RWPE1 (cell line): ENCODE measurements at regions not wholly inside any gene's neighbourhood (a gene's known extent, or its start where the extent isn't known, plus 50 kb on each side); places are given as distances from the start of the nearest gene placed in this dataset.
A peak's percentile ranks its signal among the peaks of the same experiment; 100 is the strongest.
"Not testable (repeated sequence)": the region's sequence is repeated elsewhere in the genome, so short reads cannot be mapped to it uniquely, and the experiment has no call there.

ENCODE experiments used
- CTCF ChIA-PET: fragments of 350-600 bp; sonication (Branson Sonifier 250); formaldehyde crosslinking; extraction: SDS; loops from one replicate; lab custom pipeline; 2021; lab: Yijun Ruan, JAX
- POLR2A ChIA-PET: fragments of 400-600 bp; formaldehyde crosslinking; extraction: SDS; loops from one replicate; lab custom pipeline; 2020; ENCODE audit warnings: antibody characterized with exemption; ENCODE audit not compliant: low non-redundant PET; lab: Yijun Ruan, JAX
- DNase-seq: peaks from one replicate; pipeline ENCODE4 v3.0.0; 2012; ENCODE audit warnings: low spot score
- H3K27ac ChIP-seq: fragments of 450-650 bp; 2 replicates; pipeline ENCODE4 v1.5.1; 2017
- CTCF ChIP-seq: fragments of 450-650 bp; conservative IDR thresholded peaks from 2 replicates; pipeline ENCODE4 v1.5.1; 2017; ENCODE audit warnings: low read depth, mild to moderate bottlenecking

GRCh38 chr11:57888386-57888785, 126.8 kb downstream of the CTNND1 start:
- no peak for DNase-seq
- no peak overlapping the region for H3K27ac ChIP-seq
- ChIA-PET POLR2A (no interaction called here), CTCF (no interaction called here)
- no peak for TF ChIP-seq CTCF

- POLR2A ChIA-PET: no interaction called here
- DNase-seq: no peak
- no peak overlapping the region for H3K27ac ChIP-seq
- CTCF ChIA-PET: no interaction called here
- no peak for TF ChIP-seq CTCF
Measured at GRCh38 chr11:57890521-57890920, 128.9 kb downstream of the CTNND1 start.

DNA sequence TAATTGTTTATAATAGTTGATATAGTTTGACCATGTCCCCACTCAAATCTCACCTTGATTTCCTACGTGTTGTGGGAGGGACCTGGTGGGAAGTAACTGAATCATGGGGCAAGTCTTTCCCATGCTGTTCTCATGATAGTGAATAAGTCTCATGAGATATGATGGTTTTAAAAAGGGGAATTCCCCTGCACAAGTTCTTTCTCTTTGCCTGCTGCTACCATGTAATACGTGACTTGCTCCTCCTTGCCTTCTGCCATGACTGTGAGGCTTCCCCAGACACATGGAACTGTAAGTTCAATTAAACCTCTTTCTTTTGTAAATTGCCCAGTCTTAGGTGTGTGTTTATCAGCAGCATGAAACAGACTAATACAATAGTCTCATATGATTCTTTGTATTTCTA, 130.5 kb upstream of the OR9Q1 start:
- POLR2A ChIA-PET, H3K27ac ChIP-seq, CTCF ChIA-PET, DNase-seq: not testable (repeated sequence)

DNA sequence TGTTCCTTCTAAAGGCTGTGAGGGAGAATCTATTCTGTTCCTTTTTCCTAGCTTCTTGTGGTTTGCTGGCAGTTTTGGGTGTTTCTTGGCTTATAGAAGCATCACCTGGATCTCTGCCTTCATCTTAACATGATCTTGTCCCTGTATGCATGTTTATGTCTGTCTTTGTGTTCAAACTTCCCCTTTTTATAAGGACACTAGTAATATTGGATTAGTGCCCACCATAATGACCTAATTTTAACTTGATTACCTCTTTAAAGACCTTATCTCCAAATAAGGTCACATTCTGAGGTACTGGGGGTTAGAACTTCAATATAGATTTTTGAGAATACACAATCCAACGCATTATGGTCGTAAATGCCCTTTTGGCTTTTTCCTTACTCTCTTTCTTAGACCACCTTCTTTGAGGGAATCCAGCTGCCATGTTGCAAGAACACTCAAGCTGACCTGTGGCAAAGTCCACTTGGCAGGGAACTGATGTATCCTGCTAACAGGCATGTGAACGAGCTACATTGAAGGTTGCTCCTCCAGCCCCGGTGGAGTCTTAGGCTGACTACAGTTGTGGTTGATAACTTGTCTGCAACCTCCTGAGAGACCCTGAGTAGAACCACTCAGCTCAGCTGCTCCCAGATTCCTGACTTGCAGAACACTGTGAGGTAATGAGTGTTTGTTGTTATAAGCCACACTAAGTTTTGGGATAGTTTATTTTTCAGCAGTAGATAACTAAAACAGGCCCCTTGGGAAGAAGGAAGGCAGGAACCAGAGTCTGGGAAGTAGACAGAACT, 127.1 kb upstream of the OR9Q1 start:
- POLR2A ChIA-PET: no interaction called here
- no peak for TF ChIP-seq CTCF
- CTCF ChIA-PET: no interaction called here
- no peak for DNase-seq
- no peak overlapping the region for H3K27ac ChIP-seq

DNA sequence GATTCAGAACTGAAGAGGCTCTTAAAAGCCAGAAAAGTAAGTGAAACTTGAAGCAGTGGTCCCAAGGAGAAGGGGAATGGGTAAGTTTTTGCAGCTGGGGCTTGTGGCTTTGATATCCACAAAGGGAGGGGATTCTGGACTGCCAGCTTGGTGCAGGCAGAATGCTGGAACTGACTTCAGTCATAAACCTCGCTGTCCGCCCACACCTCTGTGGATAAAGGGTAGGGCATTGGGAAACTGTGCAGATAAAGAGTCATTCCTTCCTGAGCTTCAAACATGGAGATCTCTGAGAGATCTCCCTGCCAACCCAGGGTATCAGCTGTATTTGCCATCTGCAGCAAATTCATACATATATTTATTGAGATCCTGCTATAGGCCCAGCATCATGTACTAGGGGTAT, 124.3 kb upstream of the OR9Q1 start:
- no peak for DNase-seq
- no peak for TF ChIP-seq CTCF
- CTCF ChIA-PET: interaction anchor here (0.6 to 0.7 kb wide), 2 partner anchors 14 to 614 kb away, joined by 3 to 4 read pairs; no protein-coding TSS in a partner anchor
- H3K27ac ChIP-seq: no peak overlapping the region
- POLR2A ChIA-PET: no interaction called here

GRCh38 chr11:57900320-57900719, 123.4 kb upstream of the OR9Q1 start:
- H3K27ac ChIP-seq: no peak overlapping the region
- DNase-seq: peak; percentile 37
- TF ChIP-seq CTCF: no peak
- ChIA-PET POLR2A (no interaction called here), CTCF (no interaction called here)

DNA sequence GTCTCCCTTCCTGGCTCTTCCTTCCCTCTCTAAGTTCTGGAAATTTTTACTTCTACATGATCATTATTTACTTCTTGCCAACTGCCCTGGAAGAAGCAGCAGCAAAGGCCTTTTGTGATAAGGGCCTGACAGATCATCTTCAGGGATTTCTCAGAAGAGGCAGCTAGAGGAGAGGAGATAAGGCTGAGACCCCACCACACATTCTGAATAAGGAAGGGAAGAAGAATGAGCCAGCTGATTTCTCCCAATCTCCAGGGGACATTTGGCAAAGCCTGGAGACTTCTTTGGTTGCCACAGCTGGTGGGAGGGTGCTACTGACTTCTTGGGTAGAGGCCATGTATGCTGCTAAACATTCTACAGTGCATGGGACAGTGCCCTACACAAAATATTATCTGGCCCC, 122.4 kb upstream of the OR9Q1 start:
- peak overlapping the region; percentile 86 for H3K27ac ChIP-seq
- CTCF ChIA-PET: interaction anchor here (0.7 kb wide), 1 partner anchor 419 kb away, joined by 3 read pairs; no protein-coding TSS in a partner anchor
- DNase-seq: no peak
- POLR2A ChIA-PET: no interaction called here
- TF ChIP-seq CTCF: no peak
